ENCODE measurements at regions not wholly inside any gene's neighbourhood (a gene's known extent, or its start where the extent isn't known, plus 50 kb on each side); places are given as distances from the start of the nearest gene placed in this dataset.

GRCh38 chr2:217749008-217749407 is 253.8 kb downstream of the TNS1 start:
- no peaks in the 10 kb centered on the region for H3K4me1 Mint-ChIP-seq (ENCODE audit: low read depth)
- no peaks in the 10 kb centered on the region for H3K27me3 Mint-ChIP-seq (ENCODE audit: low read depth)
- no peaks in the 10 kb centered on the region for H3K9me3 Mint-ChIP-seq
- H3K4me3 Mint-ChIP-seq: no peak overlapping the region
- H3K27ac Mint-ChIP-seq: no peak overlapping the region
- H3K36me3 Mint-ChIP-seq (ENCODE audit: low read depth): no peaks in the 10 kb centered on the region

DNA sequence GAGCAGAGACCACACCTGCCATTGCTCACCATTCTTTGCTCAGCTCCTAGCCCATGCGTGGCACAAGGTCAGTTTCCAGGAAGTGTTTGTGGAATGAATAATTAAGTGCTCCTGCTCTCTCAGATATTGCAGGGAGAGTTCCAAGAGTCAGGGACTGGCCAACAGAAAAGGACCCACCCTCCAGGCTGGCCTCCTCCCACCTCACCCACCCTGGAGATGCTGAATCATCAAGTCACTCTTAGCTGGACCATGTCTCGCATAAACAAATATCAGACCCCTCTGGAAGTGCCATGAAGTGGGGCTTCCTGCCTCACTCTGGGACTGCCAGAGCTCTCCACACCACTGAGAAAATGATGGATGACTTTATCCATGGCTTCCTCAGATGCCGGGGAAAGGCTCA is 256.0 kb downstream of the TNS1 start:
- Mint-ChIP-seq H3K4me1 (ENCODE audit: low read depth) (no peaks in the 10 kb centered on the region), H3K27ac (no peak overlapping the region), H3K36me3 (ENCODE audit: low read depth) (no peaks in the 10 kb centered on the region), H3K9me3 (no peaks in the 10 kb centered on the region), H3K27me3 (ENCODE audit: low read depth) (no peaks in the 10 kb centered on the region), H3K4me3 (no peak overlapping the region)

DNA sequence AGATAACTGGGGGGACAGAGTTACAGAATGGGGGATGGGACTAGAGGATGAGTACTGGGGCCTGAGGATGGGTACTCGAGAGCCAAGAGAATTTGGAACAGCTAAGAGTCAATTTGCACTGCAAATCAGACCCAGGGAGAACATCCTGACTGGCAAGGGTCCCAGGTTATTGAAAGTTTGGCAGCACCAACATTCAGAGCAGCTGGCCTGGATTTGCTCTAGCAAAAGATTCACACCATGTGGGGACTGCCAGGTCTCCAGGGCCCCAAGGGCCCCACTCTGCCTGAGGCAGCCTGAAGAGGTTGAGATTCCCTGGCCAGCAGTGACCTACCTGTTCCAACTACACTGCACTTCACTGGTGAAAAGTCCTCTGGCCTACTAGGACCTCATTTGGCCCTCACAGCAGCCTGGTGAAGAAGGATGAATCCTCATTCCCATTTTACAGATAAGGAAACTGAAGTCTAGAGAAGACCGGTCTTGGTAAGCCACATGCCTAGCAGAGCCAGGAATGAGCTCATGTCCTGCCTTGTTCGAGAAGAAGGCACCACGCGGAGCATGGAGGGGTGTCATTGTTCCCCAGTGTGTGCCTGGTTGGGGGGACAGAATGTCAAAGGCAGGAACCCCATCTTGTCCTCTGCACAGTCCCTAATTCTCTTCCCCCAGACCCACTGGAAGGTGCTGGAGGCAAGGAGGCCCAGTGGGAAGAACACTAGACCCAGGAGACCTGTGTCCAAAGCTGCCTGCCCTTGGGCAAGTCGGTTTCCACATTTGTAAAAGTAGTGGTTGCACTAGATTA is 258.6 kb downstream of the TNS1 start:
- Mint-ChIP-seq H3K36me3 (ENCODE audit: low read depth) (no peaks in the 10 kb centered on the region), H3K27ac (no peak overlapping the region), H3K4me3 (no peak overlapping the region), H3K27me3 (ENCODE audit: low read depth) (peaks cover 10% of the 10 kb centered on the region), H3K9me3 (no peaks in the 10 kb centered on the region), H3K4me1 (ENCODE audit: low read depth) (no peaks in the 10 kb centered on the region)

- Mint-ChIP-seq H3K4me1 (ENCODE audit: low read depth) (no peaks in the 10 kb centered on the region), H3K36me3 (ENCODE audit: low read depth) (no peaks in the 10 kb centered on the region), H3K9me3 (no peaks in the 10 kb centered on the region), H3K27me3 (ENCODE audit: low read depth) (peaks cover 10% of the 10 kb centered on the region), H3K4me3 (no peak overlapping the region), H3K27ac (no peak overlapping the region)
These were observed 259.4 kb downstream of the TNS1 start for GRCh38 chr2:217743407-217743806.

- Mint-ChIP-seq H3K36me3 (ENCODE audit: low read depth) (no peaks in the 10 kb centered on the region), H3K27me3 (ENCODE audit: low read depth) (peaks cover 10% of the 10 kb centered on the region), H3K27ac (no peak overlapping the region), H3K4me1 (ENCODE audit: low read depth) (no peaks in the 10 kb centered on the region), H3K4me3 (no peak overlapping the region), H3K9me3 (no peaks in the 10 kb centered on the region)
These were observed 260.0 kb downstream of the TNS1 start for GRCh38 chr2:217742841-217743240.

GRCh38 chr2:217742276-217742675 is 260.5 kb downstream of the TNS1 start:
- Mint-ChIP-seq H3K27ac (no peak overlapping the region), H3K27me3 (ENCODE audit: low read depth) (peaks cover 10% of the 10 kb centered on the region), H3K9me3 (no peaks in the 10 kb centered on the region), H3K4me1 (ENCODE audit: low read depth) (no peaks in the 10 kb centered on the region), H3K36me3 (ENCODE audit: low read depth) (no peaks in the 10 kb centered on the region), H3K4me3 (no peak overlapping the region)

GRCh38 chr2:217741381-217741955 is 261.3 kb downstream of the TNS1 start:
- Mint-ChIP-seq H3K4me1 (ENCODE audit: low read depth) (no peaks in the 10 kb centered on the region), H3K36me3 (ENCODE audit: low read depth) (no peaks in the 10 kb centered on the region), H3K9me3 (no peaks in the 10 kb centered on the region), H3K27ac (no peak overlapping the region), H3K4me3 (no peak overlapping the region), H3K27me3 (ENCODE audit: low read depth) (peaks cover 10% of the 10 kb centered on the region)

DNA sequence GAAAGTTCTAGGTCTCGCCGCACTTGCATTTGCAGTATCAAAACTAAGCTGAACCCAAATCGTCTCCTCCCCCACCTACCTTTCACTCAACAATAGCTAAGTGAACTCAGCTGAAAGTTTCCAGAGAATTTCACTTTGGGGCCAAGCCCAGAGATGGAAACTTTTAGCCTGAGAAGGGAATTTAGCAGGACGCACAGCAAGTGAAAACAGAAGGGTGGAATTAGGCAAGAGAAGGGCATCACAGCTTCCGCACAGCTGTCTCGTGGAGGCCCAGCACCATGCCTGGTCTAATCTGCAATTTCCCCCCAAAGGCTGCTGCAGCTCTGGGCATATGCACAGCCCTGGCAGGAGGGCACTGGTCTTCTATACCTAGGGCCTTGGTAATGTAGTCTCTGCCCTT is 262.0 kb downstream of the TNS1 start:
- Mint-ChIP-seq H3K9me3 (no peaks in the 10 kb centered on the region), H3K4me1 (ENCODE audit: low read depth) (no peaks in the 10 kb centered on the region), H3K27me3 (ENCODE audit: low read depth) (peaks cover 10% of the 10 kb centered on the region), H3K27ac (no peak overlapping the region), H3K4me3 (no peak overlapping the region), H3K36me3 (ENCODE audit: low read depth) (no peaks in the 10 kb centered on the region)

- no peaks in the 10 kb centered on the region for H3K9me3 Mint-ChIP-seq
- H3K27ac Mint-ChIP-seq: no peak overlapping the region
- H3K27me3 Mint-ChIP-seq (ENCODE audit: low read depth): peaks cover 10% of the 10 kb centered on the region
- no peak overlapping the region for H3K4me3 Mint-ChIP-seq
- no peaks in the 10 kb centered on the region for H3K36me3 Mint-ChIP-seq (ENCODE audit: low read depth)
- H3K4me1 Mint-ChIP-seq (ENCODE audit: low read depth): peaks cover 3% of the 10 kb centered on the region
These were observed 262.6 kb downstream of the TNS1 start for GRCh38 chr2:217740178-217740577.

DNA sequence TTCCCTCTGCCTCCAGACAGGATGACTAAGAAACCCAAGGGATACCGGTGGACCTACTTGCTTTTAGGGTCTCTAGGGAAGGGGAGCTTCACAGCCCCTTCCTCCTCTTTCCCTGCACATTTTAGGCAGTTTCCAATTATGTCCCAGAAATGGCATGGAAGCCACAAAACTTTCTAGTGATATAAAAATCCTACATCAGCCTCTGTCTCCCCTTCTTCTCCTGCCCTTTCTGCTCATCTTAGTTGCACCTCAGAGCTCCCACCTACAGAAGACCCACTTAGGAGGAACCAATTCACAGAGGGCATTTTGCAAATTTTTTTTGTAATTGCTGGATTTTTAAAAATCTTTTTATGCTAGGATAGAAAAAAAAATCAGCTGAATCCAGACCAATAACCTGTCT is 263.1 kb downstream of the TNS1 start:
- peaks cover 10% of the 10 kb centered on the region for H3K27me3 Mint-ChIP-seq (ENCODE audit: low read depth)
- no peaks in the 10 kb centered on the region for H3K36me3 Mint-ChIP-seq (ENCODE audit: low read depth)
- H3K27ac Mint-ChIP-seq: no peak overlapping the region
- no peaks in the 10 kb centered on the region for H3K9me3 Mint-ChIP-seq
- H3K4me1 Mint-ChIP-seq (ENCODE audit: low read depth): peaks cover 5% of the 10 kb centered on the region
- H3K4me3 Mint-ChIP-seq: no peak overlapping the region

GRCh38 chr2:217738061-217738460 is 264.7 kb downstream of the TNS1 start:
- Mint-ChIP-seq H3K36me3 (ENCODE audit: low read depth) (no peaks in the 10 kb centered on the region), H3K27me3 (ENCODE audit: low read depth) (peaks cover 10% of the 10 kb centered on the region), H3K27ac (no peak overlapping the region), H3K4me1 (ENCODE audit: low read depth) (peaks cover 7% of the 10 kb centered on the region), H3K4me3 (no peak overlapping the region), H3K9me3 (no peaks in the 10 kb centered on the region)

- H3K27ac Mint-ChIP-seq: no peak overlapping the region
- no peaks in the 10 kb centered on the region for H3K9me3 Mint-ChIP-seq
- no peak overlapping the region for H3K4me3 Mint-ChIP-seq
- peaks cover 7% of the 10 kb centered on the region for H3K4me1 Mint-ChIP-seq (ENCODE audit: low read depth)
- H3K36me3 Mint-ChIP-seq (ENCODE audit: low read depth): no peaks in the 10 kb centered on the region
- H3K27me3 Mint-ChIP-seq (ENCODE audit: low read depth): peaks cover 10% of the 10 kb centered on the region
These were observed 265.8 kb downstream of the TNS1 start for GRCh38 chr2:217736776-217737550.

DNA sequence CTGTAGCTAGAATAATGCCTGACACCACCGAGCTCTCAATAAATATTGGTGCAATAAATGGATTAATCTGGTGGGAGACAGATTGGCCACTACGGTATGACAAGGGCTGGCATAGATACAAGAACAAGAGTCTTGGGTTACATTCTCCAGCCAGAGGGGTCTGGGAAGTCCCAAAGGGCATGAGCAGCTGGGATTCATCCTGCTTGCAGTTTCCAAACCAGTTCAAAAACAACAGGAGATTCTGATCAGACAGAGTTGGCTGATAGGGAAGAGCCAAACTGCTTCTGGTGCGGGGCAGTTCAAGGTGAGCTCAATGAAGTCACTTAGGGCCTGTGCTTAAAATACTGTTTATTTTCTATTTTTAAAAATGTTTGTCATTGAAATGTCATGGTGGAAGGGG is 266.9 kb downstream of the TNS1 start:
- peaks cover 7% of the 10 kb centered on the region for H3K4me1 Mint-ChIP-seq (ENCODE audit: low read depth)
- no peaks in the 10 kb centered on the region for H3K36me3 Mint-ChIP-seq (ENCODE audit: low read depth)
- H3K27me3 Mint-ChIP-seq (ENCODE audit: low read depth): peaks cover 10% of the 10 kb centered on the region
- no peak overlapping the region for H3K27ac Mint-ChIP-seq
- no peaks in the 10 kb centered on the region for H3K9me3 Mint-ChIP-seq
- no peak overlapping the region for H3K4me3 Mint-ChIP-seq

DNA sequence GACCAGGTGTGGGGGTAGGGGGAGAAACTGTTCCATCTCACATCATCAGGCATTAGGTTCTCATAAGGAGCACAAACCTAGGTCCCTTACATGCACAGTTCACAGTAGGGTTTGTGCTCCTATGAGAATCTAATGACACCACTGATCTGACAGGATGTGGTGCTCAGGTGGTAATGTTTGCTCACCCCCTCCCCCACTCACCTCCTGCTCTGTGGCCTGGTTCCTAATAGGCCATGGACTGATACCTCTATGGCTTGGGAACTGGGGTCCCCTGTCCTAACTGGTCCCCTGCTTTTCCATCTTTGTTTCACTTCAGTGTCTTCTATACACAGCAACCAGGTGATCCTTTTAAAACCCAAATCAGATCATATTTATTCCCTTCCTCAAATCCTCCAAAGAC is 267.8 kb downstream of the TNS1 start:
- Mint-ChIP-seq H3K36me3 (ENCODE audit: low read depth) (no peaks in the 10 kb centered on the region), H3K27ac (no peak overlapping the region), H3K27me3 (ENCODE audit: low read depth) (peaks cover 7% of the 10 kb centered on the region), H3K4me1 (ENCODE audit: low read depth) (peaks cover 7% of the 10 kb centered on the region), H3K4me3 (no peak overlapping the region), H3K9me3 (no peaks in the 10 kb centered on the region)

GRCh38 chr2:217733461-217733860 is 269.3 kb downstream of the TNS1 start:
- no peaks in the 10 kb centered on the region for H3K36me3 Mint-ChIP-seq (ENCODE audit: low read depth)
- no peak overlapping the region for H3K27ac Mint-ChIP-seq
- no peak overlapping the region for H3K4me3 Mint-ChIP-seq
- no peaks in the 10 kb centered on the region for H3K27me3 Mint-ChIP-seq (ENCODE audit: low read depth)
- H3K4me1 Mint-ChIP-seq (ENCODE audit: low read depth): peaks cover 7% of the 10 kb centered on the region
- no peaks in the 10 kb centered on the region for H3K9me3 Mint-ChIP-seq

All from T-helper 1 cell treated with Interleukin-12 subunit alpha and Interleukin-12 subunit beta and Interleukin-4 antibody, amounts not matched to agents 30 μg/mL and 1 μg/mL, for 36 hours (primary cell).